CD4-positive, alpha-beta T cell treated with Interleukin-1 beta for 1 hour (primary cell): ENCODE measurements at regions not wholly inside any gene's neighbourhood (a gene's known extent, or its start where the extent isn't known, plus 50 kb on each side); places are given as distances from the start of the nearest gene placed in this dataset.

Source experiments
- DNase-seq, 2 donors: peaks; one replicate each; pipeline ENCODE4 v3.0.0-alpha.2; 2020 to 2022

DNA sequence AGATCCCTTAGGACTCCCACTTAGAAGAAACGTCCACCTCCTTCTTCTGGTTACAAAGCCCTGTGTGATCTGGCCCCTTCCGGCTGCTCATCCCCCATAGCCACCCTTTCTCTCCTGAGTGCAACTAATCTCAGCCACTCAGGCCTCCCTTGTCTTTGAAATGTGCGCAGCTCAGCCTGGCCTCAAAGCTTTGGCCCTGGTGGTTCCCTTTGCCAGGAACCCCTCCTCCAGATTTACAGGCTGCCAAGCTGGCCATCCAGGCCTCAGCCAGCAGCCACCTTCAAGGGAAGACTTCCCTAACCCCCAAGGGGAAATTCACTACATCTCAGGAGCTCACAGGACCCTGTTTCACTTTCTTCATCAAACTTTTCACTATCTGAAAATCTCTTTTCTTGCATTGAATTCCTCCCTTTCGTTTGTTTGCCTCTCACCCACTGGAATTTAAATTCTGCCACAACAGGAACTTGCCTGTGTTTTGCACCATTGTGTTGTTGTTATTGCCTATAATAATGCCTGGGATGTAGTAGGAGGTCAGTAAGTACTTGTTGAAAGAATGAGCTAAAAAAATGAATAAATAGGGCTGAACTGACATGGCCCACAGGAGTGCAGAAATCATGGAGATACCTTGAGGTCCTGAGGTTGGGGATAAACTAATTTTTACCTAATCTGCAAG, 109.5 kb upstream of the PFN2 start:
- DNase-seq = no peak

DNA sequence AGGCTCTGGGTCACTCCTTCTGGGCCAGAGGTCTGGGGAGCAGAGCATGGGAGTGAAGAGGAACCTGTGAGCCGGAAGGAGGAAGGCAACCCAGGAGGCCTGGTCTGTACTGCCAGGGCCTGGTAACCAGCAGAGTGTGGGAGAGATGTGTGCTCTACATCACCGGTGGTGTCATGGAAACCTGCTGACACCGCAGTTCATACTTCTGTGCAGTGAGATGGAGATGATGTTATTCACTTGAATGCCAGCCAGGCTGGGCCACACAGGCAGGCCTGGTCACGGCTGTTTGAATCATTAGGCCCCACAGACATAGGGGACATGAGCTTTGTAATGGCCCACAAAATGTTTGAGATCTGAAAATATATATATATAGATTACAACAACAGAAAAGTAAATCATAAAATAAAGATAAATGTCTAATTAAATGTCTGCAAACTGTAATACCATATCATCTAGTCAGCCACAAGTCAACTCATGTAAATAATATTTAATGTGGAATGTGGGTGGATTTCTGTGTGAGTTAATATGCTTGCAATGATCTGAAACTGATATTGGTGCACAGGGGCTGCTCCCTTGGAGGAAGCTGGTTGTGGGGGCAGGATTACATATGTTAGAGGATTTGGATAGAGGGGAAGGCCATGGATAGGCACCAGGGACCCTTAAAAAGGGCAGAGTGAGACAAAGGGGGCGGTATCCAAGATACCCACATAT, 108.5 kb upstream of the PFN2 start:
- DNase-seq = no peak

DNA sequence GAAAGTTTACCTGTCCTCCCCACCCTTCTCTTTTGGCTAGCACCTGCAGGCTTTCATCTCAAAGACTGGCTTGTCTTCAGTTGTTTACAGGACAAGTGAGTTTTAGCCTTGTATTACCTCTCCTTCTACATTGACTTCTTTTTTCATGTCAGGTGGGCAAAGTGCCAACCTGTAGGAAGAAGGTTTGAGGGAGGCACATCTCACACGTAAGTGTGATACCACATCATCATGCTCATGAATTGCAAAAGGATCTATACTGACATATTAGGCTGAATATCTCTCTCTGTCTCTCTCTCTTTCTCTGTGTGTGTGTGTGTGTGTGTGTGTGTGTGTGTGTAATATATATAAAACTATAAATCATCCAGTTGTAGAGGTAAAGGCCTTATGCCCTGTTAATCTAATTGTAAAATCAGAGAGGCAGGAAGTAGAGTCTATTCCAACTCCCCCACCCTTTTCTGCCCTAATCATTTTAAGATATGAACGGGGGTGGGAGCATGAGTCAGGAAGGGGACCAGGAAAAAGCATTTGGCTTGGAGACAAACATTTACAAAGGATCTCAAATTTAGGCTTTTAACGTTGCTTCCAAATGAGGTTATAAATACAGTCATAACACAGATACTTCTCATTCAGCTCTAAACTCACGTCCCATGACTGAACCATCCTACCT, 107.0 kb upstream of the PFN2 start:
- no peak for DNase-seq

DNA sequence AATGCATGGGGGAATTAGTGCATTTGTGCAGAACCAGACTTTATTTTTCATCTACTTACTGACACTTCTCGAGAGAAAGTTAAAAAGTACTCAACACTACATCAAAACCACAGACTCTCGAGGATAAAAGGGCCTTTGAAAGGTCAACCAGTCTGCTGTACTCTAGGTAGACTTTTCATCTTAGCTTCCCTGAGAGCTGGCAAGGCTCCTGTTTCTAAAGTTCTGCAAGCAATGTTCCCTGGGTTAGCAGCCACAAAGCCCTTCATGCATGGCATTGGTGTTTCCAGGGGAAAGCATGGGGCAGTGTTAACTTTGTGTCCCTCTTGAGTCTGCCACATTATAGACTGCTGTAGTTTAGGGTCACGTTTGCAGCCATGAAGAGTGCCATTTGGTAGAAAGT, 106.4 kb upstream of the PFN2 start:
- DNase-seq = no peak

DNA sequence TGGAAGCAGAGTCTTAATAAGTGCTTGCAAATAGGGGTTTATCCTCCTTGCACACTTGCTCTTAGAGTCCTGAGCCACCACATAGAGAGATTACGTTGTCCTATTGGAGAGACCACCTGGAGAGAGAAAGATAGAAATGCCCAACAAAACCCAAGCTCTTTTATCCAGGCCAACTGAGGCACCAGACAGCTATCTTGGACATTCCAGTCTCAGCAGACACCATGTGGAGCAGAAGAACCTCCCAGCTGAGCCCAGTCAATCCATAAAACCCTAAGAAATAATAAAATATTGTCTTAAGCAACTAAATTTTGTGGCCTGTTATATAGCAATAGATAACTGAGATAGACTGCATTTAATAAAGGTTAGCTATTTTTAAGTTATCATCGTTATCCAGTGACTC, 105.7 kb upstream of the PFN2 start:
- DNase-seq = no peak

DNA sequence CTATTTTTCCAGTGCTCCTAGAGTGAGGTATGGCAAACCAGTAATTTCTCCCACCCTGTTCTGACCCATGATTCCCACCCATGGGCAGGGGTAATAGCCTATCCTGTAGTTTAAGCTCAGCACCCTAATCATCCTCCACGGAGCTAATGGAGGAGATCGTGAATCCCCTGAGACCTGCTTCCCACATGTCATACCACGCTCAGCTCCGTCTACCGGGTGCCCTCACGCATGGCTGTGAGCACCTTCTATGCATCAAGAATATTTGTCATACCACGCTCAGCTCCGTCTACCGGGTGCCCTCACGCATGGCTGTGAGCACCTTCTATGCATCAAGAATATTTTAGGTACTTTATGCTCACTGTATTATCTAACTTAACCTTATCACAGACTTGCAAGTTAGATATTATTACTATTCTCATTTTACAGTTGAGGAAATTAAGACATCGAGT, 104.7 kb upstream of the PFN2 start:
- no peak for DNase-seq

DNA sequence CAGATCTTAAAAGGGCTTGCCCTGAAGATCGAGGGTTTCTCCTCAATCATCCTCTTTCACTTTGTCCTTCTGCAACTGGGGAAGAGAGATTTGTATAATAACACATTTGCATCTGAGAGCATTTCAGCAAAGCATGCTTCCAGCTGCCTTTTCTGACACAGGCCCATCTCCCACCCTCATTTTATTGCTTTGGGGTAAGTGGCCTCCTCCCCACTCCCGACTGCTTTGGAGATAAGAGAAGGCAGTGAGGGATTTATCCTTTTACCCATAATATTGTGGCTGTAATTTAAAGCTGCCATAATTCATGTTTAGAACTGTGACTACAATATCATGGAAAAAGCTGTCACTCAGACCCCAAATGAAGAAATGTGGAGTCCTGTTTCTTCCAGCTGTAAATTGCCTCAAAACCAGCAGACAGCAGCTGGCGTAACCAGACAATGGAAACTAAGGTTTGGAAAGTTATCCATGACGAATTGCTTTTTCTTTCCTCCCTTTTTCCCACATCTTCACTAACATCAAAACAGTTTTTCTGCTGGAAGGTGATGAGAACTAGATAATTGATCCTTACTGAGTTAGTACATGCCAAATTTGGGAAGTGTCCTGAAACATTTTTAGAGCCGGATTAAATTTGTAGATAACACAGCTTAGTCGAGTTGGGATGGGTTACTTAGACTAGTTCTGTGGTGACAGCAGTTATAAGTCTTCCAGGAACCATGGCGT, 104.2 kb upstream of the PFN2 start:
- DNase-seq = no peak

DNA sequence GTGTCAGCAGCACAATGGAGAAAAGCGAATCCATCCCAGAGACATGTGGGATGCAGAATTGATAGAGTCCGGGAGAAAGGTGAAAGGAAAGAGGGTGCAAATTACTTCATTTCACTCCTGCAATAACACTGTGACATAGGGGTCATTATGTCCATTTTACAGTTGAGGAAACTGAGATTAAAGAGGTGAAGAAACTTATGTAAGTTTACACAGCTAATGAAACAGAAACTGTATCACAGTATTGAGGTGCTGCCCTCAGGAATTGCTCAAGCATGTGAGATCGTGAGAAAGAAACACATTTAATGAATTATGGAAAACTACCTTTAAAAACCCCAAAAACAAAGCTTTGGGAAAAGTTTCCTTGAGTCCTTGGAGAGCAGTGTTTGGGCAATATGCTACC, 103.6 kb upstream of the PFN2 start:
- DNase-seq = no peak

DNA sequence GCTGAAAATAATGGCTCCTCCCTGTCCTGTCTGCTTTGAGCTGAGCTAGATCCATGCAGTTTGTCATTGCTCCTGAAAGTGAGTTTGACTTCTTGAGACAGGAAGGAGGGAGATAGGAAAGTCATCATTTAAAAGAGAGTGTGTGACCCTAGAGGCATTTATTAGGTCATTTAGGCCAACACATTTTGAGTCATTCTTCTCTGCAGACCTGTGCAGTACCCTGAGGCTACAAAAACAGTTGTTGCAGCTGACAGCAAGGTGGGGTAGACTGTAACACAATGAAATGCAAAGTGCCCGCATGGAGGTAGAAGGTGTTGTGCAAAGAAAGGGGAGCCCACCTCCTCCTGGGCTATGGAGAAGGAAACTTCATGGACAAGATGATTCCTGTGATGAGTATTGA, 102.8 kb upstream of the PFN2 start:
- DNase-seq = no peak

DNA sequence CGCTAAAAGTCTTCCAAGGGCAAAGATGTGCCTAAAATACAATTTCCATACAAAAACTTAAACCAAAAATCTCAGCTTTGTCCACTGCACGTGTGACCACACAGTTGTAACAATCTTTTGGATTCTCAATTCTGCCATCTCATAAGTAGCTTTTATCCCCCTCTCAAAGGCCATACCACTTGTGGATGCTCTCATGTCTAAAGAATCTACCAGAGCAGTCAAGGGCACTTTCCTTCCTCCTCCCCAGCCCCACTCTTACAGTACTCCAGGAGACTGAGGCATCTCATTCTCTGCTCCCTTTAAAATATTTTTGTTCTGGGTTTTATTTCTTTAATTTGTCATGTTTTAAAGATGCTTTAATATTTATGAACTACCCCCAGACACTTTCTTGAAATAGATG, 102.3 kb upstream of the PFN2 start:
- no peak for DNase-seq

DNA sequence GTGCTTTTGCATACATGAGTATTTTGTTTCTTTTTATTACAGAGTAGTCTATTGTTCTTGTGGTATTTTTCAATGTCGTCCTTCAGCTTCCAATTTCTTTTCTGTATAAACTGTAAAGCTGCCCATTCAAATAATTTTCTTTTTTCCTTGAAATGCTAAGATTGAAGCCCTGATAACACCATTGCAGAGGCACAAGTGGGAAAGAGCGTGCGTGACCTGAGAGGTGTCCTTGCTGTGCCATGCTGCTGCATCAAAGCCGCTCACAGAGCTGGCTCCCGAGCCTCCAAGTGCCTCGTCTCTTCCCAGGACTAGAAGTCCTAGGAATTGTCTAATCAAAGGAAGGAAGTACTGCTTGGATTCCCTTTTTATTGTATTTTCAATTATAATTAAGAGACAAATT, 101.9 kb upstream of the PFN2 start:
- DNase-seq = no peak

DNA sequence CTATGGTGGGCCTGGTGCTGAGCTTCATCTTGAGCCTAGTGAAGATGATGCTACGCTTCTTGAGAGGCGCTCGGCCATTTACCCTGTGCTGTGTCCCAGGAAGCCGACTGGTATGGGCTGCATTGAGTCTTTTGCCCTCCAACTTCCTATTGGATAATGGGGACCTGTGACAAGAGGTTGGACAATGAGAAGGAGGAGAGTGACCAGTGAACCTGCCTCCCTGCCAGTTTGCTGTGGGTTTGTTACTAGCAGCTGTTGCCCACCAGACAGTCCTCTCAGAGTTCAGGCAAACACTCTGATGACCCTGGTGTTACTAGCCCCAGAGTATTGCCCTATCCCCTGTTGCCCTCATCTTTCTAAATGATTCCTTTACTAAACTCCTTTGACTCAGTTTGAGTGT, 99.6 kb upstream of the PFN2 start:
- DNase-seq = no peak

DNA sequence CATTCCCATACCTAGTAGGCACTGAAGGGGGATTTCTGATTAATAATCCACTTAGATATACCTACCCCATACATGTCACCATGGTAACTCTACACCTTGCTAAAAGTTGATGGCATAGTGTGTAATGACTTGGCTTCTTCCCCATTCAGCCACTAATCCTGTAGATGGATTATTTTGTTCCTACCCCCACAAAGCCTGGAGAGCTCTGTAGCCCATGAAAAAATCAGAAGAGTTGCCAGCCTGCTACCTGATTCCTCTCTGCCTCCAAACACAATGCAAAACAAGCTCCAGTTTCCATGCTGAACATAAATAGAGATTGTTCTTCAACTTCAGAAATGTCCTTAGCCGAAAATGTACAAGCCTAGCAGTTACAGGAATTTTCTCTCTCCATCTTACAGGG, 98.9 kb upstream of the PFN2 start:
- DNase-seq = no peak

DNA sequence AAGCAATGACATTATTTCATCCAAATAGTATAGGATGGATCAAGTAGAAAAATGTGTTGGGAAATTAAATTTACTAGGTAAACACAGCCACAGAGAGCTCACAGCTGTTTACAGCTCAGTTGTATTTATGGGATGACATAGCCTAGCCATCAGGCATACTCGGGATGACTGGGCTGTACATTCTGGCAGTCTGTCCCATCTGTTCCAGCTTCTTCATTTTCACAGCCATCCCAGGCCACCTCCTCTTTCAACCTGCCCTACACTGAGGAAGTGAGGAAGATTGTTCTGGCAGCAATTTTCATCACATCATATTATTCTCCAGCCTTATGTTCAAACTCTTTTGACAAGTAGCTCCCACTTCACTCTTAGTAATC, 98.4 kb upstream of the PFN2 start:
- no peak for DNase-seq

DNA sequence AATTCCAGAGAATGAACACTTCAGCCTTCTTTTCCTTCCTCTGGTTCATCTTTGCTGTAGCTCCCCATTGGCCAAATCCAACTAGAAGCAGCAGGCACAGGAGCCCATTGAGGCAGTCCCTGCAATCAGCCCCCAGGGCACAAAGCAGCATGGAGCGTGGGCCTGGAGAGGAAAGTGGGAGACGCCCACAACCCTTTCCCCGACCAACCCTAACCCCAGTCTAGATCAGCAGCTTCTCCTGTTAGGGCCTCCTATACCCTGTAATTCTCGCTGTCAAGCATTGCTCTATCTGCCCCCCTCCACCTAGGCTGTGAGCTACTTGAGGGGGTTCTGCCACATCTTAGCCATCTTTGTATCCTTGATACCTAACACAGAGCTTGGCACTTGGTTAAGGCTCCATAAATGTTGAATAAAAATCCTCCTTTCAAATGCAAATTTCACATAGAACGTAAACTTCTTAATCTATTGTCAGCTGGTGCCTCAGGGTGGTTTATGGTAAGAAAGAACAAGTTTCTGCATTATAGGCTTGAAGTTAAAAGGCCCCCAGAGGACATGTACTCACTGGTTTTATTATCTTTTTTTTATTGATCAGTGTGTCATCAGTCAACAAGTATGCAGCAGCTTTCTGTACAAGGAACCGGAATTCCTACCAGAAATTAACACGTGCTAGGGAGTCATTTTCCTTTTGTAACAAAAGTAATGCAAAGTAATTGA, 97.9 kb upstream of the PFN2 start:
- DNase-seq = no peak

DNA sequence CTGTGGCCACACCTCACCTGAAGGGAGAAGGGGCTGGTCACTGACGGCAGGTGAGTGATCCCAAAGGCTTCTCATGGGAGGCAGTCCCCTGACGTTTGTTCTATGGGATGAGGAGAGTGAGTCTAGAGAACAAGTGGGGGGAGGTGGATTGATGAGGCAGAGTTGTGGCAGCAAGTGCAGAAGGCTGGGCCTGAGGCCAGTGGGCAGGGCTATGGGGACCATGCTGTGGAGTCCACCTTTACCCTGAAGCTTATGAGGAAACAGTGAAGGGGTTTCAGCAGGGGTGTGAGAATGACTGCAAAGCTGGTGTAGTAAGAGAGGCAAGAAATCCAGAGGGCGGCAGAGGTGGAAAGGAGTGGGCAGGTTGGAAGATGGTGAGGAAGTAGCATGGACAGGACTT, 96.9 kb upstream of the PFN2 start:
- no peak for DNase-seq

DNA sequence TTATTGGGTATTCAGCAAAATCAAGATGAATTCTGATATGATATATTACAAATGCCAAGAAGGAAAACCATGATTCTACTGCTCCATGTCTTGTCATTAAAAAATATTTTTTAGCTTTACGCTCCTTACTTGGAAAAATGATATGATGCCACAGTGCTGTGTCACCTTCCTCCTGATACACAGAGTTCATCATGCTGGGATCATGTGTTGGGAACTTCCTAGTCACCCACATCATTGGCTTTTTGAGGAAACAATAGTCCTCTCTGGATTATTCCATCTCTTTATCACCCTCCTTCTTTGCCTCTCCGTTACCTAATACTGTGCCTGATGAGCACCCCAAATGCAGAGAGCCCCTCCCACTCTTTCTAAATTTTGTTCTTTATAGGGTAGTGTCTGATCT, 94.3 kb upstream of the PFN2 start:
- no peak for DNase-seq

DNA sequence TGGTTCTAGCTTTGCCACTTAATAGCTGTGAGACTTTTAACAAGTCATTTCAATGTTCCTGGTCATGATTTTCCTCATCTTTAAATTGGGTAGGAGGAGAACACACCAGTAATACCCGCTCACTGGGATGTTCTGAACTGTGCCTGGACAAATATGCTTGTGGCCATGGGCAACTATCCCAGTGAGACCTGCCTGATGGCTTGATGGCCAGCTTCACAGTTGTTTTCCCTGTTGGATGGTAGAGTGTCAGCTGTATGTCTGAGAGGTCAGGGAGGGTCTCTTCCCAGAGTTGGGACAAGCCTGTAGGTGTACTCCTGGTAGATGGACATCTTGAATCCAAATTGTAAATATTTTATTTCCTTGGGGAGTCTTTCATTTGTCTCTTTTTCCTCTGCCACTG, 92.5 kb upstream of the PFN2 start:
- DNase-seq = no peak

DNA sequence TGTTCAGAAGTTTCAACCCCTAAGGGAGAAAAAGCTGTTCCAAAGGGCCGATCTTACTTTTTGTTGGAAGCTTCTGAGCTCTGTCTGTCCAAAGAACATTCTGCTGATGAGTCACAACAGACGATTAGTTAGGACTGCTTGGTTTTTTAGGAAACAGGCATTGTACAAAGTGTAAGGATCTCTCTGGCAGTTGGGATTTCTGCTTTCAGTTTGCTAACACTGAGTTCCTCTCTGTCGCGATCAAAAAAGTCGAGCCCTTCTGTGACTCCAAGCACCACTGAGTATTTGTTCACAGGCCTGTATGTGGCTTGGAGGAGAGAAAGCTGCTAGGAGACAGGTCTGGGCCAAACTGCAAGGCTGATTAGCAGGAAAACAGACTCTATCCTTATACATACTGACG, 91.8 kb upstream of the PFN2 start:
- no peak for DNase-seq

DNA sequence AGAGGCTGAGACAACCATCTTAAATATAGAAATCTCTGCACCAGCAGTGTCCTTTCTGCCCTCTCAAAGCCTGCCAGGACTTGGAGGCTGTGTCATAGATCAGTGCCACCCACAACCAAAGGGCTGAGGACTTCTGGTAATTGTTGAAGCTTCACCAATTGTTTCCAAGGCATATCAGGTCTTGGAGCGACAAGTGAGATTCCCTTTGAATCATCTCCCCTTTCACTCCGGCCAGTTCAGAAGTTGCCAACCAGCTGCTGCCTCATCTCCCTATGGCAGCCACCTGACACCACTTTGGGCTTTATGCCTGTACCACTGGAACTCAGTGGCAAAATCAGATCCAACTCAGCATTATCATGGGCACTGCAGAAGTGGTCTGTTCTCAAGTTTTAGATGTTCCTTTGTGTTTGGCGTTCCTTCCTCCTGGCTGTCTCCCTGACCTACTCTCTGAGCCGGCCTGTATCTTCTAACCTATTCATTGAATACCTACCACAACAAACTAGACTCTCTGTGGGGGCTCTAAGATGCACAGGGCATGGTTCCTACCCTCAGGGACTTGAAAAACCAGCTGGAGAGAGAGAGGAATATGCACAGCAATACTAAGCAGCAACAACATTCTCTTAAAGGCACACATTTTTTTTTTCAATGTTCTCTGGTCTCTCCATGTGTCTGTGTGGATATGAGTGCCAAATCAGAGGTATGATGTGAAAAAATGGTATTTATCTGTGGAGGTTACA, 90.8 kb upstream of the PFN2 start:
- DNase-seq = no peak

DNA sequence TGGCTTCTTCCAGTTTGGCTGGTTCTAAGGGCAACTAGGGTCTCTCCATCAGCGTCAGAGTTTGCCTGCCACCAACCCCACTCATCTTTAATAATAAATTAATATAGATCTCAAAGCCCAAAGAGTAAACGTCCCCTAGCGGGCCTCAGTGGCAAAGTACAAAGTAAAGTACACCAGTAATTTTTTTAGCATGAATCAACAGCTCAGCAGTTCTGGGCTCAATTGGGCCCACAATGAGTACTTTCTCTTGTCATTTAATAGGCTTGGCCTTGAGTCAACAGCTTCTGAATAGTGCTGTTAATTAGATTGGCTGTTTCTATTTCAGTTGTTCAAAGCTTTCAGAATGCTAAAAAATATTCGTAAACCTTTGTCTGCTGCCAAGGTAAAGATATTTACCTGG, 89.0 kb upstream of the PFN2 start:
- no peak for DNase-seq

DNA sequence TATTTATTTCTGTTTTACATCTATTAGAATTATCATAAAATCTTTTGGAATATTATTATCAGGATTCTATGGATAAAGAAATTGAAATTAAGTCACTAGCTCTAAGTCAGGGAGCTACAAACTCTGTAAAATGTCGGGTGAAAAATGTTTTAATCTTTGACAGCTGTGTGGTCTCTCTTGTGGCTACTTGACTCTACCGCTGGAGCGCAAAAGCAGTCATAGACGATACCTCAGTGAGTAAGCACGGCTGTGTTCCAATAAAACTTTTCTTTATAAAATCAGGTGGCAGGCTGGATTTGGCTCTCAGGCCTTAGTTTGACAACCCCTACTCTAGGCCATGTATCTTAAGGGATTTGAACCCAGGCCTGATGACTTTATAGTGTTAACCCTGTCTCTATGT, 88.5 kb upstream of the PFN2 start:
- DNase-seq = no peak
